GM19328 (cell line): ENCODE measurements at regions not wholly inside any gene's neighbourhood (a gene's known extent, or its start where the extent isn't known, plus 50 kb on each side); places are given as distances from the start of the nearest gene placed in this dataset.
"Not testable (repeated sequence)": the region's sequence is repeated elsewhere in the genome, so short reads cannot be mapped to it uniquely, and the experiment has no call there.

Experiments used
- ATAC-seq: cut with Tn5 transposase; IDR thresholded peaks from one replicate; pipeline ENCODE4 v1.9.1; 2021; ENCODE audit warnings: mild to moderate bottlenecking, moderate library complexity; ENCODE audit not compliant: unreplicated experiment

DNA sequence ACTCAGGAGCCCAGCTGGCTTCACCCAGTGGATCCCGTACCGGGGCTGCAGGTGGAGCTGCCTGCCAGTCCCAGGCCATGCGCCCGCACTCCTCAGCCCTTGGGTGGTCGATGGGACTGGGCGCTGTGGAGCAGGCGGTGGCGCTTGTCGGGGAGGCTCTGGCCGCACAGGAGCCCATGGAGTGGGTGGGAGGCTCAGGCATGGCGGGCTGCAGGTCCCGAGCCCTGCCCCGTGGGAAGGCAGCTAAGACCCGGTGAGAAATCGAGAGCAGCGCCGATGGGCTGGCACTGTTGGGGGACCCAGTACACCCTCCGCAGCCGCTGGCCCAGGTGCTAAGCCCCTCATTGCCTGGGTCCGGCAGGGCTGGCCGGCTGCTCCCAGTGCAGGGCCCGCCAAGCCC is 1205.6 kb downstream of the DIAPH3 start:
- ATAC-seq: not testable (repeated sequence)

DNA sequence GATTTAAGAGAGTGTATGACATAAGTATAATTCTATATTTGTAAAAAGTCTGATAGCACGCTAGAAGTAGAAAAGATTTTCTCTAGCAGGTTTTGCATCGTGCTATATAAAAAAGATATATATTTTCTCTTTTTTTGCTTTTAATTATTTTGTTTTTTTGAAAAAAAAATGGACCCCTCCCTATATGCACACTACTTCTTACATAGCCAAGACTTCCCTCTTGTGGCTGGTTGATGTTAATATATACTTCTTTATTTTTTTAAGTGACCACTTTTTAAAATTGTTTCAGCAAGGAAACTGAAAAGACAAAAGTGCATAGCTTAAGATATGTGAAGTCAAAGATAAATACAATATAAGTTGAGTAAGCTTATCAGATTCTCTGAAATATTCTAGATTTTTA is 1202.8 kb downstream of the DIAPH3 start:
- no peak for ATAC-seq

DNA sequence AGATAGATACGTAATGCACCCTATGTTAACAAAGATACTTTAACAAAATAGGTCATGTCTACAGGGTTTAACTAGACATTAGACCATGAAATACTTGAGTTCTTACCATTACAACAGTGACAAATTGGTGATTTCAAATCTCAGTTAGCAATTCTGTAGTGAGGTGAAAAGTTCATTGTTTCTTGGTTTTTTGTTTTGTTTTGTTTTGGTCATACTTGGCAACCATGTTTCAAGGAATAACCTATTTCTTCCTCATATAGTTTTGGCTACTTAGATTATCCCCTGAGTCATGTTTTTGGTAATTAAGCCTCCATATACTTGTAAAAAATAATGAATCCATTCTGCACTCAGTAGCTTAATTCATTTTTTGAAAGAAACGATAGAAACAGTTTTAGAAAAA is 1200.4 kb downstream of the DIAPH3 start:
- ATAC-seq: no peak

DNA sequence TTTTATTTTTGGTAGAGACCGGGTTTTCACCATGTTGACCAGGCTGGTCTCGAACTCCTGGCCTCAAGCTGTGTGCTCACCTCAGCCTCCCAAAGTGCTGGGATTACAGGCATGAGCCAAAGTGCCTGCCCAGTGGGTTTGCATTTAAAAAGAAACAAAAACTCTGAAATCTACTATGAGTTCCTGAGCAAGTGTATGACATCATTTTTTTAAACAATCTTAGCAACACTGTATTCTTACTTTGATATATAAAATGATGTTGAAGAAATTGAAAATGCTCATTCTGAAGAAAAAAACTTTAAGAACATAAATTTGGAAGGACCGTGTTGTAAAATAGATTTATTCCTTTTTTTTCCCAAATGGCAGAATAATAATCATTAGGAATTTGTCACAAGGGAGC is 1199.7 kb downstream of the DIAPH3 start:
- ATAC-seq: no peak

DNA sequence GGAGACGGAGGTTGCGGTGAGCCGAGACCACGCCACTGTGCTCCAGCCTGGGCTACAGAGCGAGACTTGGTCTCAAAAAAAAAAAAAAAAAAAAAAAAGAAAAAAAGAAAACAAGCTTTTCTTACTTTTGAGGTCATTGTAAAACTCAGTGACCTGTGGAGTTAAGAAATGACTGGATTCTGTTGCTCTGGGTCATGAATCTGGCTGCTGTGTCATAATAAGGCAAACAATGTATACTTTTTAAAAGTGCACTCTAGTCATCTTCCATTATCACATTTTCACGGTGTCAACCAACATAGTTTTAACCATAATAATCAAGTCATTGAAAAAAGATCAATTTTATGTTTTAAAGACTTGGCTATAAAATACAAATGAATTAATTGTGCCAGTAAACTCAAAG is 1186.6 kb downstream of the DIAPH3 start:
- no peak for ATAC-seq

DNA sequence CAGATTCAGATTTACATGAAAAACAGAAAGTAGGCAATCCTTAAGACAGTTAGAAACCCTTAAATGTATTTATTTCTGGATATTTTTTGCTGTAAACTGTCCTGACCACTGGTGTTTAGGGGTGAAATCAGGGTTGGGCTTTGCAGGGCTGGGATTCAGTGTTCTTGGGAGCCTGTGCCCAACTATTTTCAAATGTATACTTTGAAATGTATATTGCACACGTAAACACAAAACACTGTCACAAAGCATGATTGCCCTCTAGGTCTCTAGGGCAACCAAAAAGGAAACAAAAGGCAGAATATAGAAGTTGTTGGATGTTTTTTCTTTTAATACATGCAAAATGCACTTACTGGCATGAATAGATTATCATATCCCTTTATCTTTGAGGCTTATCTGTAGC is 1185.4 kb downstream of the DIAPH3 start:
- no peak for ATAC-seq

DNA sequence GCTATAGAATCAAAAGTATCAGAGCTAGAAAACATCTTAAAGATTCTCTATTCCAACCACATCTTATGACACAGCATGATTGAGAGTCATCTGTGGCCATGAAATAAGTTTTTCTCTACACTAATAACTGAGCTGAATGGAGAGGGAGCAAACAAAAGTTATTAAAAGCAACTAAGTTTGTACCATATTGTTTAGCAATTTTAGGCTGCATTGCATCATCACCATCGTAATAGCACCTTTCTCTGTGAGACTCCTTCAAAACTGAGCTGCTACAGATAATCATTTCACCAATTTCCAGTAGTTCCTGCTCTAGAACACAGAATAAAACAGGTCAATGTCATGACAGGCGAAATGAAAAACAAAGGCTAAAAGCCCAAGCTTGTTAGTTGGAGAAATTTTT is 1183.9 kb downstream of the DIAPH3 start:
- no peak for ATAC-seq

DNA sequence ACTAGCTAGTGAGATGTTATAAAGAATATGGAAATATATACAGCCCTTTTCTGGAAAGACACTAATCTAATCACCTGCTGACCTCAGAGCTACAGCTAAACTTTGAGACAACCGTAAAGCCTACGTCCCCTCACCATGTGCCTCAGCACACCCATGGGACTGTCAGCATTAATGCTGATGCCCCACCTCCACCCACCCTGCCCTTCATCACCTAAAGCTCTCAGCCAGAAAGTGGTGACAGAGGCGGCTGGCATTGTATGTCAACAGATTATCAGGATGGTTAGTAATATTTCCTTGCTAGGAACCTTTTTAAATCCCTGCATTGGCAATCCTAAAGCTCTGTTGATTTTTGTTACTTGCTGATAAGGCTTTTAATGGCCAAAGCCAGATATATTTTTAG is 1177.9 kb downstream of the DIAPH3 start:
- no peak for ATAC-seq

DNA sequence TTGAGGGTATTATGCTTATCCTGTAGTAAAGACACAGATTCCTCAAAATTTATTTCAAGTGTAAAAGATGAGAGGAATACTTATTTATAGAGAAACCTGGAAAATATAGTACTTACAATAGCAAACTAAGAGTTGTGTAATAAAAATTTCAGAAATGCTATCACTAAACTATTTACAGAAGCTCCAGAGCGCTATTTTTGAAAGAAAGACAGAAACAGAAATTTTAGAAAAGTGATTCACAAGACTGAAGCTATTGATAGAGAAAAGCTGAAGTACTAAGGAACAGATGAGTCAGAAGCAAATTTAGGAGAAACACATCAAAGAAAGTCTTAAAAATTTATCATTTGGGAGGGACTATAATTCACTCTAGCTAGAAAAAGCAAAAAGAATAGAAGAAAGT is 1174.2 kb downstream of the DIAPH3 start:
- ATAC-seq: no peak

DNA sequence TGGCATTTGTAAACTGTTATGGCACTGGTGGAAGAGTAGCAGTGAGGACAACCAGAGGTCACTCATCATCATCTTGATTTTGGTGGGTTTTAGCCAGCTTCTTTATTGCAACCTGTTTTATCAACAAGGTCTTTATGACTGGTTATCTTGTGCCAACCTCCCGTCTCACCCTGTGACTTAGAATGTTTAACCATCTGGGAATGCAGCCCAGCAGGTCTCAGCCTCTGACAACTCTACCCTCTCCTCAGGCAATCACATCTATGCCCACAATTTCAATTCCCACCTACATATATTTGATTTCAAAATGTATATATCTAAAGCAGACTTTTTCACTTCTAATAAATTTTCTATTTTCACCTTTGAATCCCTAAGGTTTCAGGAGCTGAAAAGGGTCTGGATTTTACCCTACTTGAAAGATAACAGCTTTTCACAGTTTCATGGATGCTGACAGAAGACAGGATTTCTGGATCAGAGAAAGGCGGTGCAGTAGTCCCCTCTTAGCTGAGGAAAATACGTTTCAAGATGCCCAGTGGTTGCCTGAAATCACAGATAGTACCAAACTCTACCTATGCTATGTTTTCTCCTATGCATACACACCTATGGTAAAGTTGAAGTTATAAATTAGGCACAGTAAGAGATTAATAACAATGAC is 1171.8 kb downstream of the DIAPH3 start:
- ATAC-seq: no peak

DNA sequence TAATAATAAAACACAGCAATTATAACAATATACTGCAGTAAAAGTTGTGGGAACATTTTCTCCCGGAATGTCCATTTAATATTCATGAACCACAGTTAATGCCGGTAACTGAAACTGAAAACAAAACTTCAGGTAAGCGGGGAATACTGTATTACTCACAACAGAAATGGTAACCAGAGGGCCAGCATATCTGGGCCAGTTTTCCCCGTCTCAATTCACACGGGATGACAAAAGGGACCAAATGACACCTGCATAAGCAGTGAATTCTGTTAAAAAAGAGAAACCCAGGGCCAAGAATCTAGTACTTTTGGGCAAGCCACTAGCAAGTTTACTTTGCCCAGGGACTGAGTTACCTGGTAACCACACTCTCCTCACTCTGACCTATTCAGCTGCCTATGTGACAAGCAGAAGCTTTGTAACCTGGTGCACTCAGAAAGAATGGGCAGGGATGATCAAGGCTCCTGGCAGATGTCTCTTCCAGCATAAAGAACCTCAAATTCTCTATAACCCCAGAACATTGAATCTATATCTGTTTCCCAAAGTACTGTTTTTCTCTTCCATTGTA is 1171.2 kb downstream of the DIAPH3 start:
- no peak for ATAC-seq

DNA sequence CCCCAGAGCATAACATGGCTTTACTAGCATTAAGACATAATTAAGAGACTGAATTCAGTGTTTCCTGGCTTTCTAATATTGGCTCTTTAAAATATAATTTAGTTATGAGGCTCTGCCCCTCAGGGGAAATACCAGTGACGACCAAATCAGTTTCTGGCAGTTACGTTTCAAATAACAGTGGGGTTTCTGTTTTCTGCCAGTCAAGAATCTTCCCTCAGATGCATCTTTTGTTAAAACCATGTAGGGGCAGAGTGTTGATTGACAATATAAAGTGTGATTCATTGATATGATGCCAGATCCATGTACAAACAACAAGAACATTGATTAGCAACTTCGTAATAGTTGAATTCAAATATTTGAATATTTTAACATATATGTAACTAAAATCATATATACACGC is 1169.7 kb downstream of the DIAPH3 start:
- ATAC-seq: no peak

DNA sequence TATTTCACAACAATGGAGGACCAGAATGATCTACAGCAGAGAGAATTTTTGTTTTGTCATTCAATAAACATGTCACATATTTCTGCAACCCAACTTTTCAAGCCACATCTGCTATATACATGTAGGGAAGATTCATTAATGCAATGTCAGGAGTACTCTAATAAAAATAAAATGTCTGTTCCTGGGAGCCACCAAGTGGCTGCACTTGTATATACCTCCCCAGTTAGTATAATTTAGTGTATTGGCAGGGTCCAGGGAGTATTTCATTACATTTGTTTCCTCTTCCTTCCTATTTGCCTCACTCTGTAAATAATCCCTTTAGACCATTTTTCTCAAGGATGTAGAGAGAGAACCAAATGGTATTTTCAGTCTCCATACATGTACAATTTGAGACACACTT is 1169.0 kb downstream of the DIAPH3 start:
- no peak for ATAC-seq

DNA sequence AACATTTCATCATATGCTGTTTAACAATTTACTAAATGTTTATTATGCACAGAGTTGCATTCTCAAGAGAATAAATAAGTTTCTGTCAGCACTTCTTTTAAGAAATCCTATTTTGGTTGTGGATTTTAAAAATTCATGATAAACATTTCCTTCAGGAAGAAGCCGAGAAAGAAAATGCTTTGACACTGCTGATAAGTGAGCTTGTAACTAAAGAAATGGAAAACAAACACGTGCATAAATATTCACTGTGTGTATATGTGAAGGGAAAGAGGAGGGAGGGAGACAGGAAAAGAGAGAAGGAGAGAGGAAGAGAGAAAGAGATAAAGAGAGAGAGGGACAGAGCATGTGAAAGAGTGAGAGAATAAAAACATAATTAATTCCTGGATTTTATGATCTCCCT is 1165.0 kb downstream of the DIAPH3 start:
- ATAC-seq: no peak

DNA sequence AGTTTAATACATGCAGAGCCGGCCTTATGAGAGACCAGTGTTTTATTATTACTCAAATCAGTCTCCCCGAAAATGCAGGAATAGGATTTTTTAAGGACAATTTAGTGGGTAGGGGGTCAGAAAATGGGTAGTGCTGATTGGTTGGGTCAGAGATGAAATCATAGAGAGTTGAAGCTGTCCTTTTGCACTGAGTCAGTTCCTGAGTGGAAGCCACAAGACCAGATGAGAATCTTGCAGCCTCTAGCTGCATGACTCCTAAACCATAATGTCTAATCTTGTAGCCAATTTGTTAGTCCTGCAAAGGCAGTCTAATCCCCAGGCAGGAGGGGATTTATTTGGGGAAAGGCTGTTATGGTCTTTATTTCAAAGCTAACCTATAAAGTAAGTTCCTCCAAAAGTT is 1163.9 kb downstream of the DIAPH3 start:
- no peak for ATAC-seq

DNA sequence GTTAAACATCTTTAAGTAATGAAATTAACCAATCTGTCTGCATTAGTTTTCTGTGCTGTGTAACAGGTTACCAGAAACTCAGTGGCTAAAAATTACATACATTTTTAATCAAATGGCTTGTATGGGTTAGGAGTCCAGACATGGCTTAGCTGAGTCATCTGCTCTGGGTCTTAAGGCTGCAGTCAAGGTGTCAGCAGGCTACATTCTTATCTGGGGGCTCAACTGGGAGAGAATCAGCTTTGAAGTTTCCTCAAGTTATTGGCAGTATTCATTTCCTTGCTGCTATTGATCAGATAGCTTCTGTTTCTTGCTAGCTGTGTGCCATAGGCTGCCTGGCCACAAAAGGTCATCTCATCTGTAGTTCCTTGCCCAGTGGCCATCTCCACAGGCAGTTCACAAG is 1163.0 kb downstream of the DIAPH3 start:
- ATAC-seq: no peak

DNA sequence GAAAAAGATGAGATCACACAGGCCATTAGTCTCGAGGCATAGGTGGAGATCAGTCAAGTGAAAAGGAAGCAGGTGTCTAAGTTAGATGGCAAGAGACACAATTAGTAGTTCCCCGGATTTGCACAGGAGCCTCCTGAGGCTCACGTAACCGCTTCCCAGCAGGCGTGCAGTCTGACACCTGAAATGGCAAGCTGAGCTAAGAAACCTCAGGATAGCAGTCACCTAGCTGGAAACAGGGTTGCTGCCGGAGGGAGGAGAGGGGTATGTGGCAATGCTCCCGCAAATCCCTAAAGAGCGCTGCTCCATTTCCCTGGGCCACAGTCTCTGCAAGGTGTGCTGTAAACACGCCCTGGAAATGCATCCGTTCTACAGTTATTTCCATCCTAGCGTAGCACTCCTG is 1151.0 kb downstream of the DIAPH3 start:
- ATAC-seq: no peak

DNA sequence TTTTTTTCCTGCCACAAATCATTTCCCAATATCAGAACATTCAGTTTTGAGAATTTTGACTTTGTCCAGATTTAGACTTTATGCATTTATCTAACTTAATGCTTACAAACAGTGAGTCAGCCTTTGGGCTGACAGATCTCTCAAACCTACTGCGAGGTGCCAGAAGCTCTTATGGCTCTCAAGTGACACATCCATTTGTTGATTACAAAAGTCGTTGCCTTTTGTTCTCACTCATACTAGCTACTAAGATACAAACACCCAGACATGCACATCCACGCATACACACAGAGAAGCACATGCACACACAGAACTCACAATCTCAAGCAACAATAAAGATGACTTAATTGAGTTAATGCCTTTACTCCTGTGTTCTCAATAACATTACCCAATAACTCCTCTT is 1147.5 kb downstream of the DIAPH3 start:
- no peak for ATAC-seq

DNA sequence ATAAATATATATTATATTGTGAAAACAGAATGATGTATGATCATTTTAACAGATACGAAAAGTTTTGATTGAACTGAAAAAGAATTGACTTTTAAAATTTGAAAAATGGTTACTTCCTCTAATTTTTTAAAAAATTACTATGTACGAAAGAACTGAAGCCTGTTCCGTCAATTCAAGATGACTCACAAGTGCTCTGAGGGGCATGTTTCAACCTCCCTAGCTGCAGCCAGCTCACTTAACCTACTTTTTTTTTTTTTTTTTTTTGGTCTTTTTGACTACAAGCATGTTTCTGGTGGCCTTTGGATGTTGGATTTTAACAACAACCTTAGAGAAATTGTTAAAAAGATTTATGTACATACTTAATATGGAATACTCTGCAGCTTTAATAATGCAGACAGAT is 1139.3 kb downstream of the DIAPH3 start:
- ATAC-seq: no peak

DNA sequence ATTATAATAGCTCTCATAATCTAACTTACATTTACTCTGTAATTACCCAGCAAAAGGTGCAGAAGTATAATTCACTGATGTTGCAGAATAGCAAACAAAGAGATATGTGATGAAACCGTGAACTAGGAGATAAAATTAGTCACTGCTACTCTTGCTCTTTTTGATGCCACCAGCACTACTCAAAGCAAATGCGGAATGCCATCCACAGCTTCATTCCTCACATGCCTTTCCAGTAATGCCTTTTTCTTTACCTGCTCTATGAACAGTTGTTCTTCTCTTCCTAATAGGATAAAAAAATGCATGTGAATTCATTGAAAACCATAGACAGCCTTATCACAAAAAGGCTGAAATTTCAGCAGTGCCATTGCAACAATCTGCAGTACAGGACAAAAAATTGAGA is 1129.5 kb downstream of the DIAPH3 start:
- ATAC-seq: no peak

DNA sequence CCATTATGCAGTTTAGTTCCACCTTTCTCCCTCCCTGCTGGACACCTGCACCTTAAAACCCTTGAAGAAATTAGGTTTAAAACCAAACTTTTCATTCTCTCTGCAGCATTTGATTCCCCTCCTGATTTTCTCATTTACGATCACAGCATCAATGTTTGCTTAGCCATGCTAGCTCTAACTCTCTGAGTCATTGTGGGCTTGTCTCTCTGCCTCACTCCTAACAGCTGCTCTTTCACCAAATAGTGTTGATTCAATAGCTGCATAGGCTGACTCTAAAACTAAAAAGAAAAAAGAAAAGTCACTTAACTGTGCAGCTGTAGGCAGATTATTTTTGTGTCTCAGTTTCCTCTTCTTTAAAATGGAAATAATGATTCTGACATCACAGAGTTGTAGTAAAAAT is 1124.9 kb downstream of the DIAPH3 start:
- ATAC-seq: no peak

DNA sequence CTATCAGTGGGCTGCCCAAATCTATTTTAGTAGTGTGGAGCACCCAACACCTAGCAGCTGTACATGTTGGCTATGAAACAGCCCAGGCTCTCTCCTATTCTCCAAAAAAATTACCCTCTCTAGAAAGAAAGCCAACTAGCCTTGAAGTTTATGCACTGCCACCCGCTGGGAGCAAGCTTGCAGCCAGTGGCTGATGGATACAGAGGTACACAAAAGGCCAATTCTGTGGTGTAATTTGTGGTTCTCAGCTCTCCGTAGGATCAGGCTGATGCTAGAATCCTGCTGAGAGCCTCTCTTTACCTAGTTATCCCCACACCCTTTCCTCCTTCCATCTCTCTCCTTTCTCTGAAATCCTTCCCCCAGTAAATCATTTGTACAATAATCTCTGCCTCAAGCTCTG is 1120.7 kb downstream of the DIAPH3 start:
- ATAC-seq: no peak

DNA sequence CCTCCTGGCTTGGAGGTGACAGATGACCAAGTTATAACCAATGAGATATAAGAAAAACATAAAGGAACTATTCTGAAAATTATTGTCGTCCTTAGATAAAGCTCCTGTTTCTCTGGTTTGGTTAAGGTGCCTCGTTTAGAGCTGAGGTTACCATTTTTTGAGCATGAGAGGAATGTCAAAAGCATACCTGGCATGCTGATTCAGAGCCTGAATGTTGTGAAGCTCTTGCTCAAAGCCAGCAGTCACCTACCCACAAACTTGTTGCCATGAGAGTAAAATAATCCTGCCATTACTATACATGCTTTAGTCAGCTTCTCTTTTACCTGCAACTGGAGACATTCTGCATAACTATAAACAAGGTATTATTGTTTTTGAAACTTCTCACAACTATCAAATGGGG is 1116.2 kb downstream of the DIAPH3 start:
- no peak for ATAC-seq
